NCI-H69 (cell line): ENCODE measurements at regions not wholly inside any gene's neighbourhood (a gene's known extent, or its start where the extent isn't known, plus 50 kb on each side); places are given as distances from the start of the nearest gene placed in this dataset.

Source experiments
- DNase-seq: peaks from one replicate; lab custom pipeline; 2025; lab: John Stamatoyannopoulos, UW

GRCh38 chr12:108462686-108463085, 52.4 kb upstream of the FICD start:
- no peak for DNase-seq

DNA sequence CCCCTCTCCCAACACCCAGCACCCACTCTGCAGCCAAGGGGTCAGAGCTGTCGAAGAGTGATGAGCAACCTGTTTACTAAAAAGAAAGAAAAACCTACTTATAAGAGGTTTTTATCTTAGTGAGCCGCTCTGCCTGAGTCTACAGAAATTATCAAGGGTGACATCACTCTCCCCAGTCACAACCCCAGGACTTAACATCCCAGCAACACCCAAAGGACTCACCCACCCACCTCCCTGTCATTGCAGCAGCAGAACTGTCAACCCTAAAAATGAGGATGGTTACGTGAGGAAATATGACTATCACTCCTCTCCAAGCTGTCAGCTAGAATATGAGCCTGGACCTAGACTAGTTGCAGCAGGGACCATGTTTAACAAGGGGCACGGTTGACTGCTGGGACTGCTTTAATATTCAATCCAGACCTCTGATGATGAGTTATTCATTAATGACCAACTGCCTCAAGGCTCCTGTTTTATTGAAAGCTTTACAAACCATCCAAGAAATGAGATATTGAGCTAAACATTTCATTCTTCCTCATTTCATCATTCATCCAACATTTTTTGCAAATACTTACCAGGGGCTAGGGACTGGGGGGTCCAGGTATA, 53.9 kb upstream of the FICD start:
- no peak for DNase-seq

DNA sequence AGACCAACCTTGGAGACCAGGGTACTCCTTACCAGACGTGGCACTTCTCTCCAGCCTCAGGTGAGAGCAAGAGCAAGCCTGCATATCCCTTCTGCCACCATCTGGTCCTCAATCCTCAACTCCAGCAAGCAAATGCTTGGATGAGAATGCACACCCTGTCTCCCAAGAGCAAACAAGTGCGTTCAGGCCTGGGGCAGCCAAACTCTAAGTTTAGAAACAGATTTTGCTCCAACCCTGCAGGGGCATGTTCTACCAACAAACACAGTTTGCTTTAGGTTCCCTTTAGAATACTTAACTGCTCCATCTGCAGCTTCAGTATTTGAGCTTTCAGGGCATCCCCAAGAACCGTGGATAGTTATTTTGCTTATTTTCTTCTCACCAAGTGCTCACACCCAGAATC, 55.9 kb upstream of the FICD start:
- DNase-seq: no peak

- DNase-seq: no peak
Observed at GRCh38 chr12:108457734-108458361, 57.2 kb upstream of the FICD start.

DNA sequence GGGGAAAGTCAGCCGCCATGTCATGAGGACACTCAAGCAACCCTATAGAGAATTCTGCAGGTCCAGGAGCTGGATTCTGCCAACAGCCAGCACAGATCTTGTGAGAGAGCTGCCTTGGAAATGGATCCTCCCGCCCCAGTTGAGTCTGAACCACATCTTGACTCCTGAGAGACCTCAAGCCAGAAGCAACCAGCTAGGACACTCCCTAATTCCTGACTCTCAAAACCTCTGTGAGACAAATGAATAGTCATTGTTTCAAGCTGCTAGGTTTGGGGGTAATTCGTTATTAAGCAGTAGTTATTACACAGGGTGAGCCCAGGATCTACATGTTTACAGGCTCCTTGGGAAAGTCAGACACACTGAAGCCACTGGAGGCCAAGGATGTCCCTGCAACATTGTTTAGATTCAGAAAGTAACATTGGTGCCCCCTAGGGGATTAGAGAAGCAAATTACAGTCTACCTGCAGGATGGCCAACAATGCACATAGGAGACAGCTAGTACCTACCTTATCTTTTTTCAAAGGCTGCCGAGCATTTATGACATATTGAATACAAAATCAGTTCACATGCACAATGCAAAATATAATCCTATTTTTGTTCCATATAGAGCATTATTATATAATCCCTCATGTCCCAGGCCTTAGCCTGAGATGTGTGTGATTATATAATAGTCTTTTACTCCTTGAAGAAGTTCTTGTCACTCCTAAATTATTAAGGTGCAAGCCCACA, 57.9 kb upstream of the FICD start:
- DNase-seq: peak; percentile 69

GRCh38 chr12:108455706-108456105, 59.4 kb upstream of the FICD start:
- no peak for DNase-seq

DNA sequence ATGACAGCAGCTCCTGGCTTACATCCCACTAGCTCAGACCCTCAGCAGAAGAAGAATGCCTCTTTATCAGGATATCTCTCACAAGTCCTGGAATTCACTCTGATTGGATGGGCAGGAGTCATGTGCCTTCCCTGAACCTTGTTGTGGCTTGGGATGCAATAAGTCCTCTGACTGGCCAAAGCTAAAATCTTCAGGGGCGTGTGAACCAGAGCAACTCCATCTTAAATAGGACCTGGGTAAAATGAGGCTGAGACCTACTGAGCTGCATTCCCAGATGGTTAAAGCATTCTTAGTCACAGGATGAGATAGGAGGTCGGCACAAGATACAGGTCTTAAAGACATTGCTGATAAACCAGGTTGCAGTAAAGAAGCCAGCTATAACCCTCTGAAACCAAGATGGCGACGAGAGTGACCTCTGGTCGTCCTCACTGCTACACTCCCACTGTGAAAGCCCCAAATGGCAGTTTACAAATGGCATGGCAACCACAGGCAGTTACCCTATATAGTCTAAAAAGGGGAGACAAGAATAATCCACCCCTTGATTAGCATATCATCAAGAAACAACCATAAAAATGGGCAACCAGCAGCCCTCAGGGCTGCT, 60.4 kb upstream of the FICD start:
- no peak for DNase-seq

- peak; percentile 5 for DNase-seq
Observed at GRCh38 chr12:108449478-108449877, 65.6 kb upstream of the FICD start.

GRCh38 chr12:108448246-108448645, 66.8 kb upstream of the FICD start:
- DNase-seq: no peak

DNA sequence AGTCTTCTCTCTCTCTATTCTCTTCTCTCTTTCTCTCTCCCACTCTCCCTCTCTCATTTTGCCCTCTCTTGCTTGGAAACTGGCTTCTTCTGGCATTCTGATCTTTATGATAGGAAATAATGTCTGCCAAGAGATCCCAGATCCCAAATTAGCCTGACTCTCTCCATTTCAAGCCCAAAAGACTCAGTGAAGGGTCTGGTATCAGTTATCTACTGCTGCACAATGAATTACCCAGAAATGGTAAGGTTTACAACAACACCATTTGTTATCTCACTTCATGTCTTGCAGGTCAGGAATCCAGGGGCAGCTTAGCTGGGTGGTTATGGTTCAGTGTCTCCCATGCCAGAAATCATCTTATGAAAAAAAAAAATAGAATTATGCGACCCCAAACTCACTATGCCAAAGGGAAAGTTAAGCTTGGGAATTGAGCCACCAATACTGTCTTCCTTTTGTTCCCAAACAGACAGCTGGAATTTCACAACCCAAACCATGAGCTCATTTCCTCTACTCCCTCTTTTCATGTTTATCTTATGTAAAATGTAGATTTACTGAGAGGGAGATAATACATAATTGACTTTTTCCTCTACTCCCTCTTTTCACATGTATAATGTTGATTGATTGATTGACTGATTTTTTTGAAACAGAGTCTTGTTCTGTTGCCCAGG, 67.8 kb upstream of the FICD start:
- DNase-seq: no peak

GRCh38 chr12:108446766-108447165, 68.3 kb upstream of the FICD start:
- DNase-seq: no peak

- no peak for DNase-seq
Observed at GRCh38 chr12:108442910-108443309, 72.2 kb upstream of the FICD start.

GRCh38 chr12:108442067-108442466, 73.0 kb upstream of the FICD start:
- DNase-seq: peak; percentile 81

DNA sequence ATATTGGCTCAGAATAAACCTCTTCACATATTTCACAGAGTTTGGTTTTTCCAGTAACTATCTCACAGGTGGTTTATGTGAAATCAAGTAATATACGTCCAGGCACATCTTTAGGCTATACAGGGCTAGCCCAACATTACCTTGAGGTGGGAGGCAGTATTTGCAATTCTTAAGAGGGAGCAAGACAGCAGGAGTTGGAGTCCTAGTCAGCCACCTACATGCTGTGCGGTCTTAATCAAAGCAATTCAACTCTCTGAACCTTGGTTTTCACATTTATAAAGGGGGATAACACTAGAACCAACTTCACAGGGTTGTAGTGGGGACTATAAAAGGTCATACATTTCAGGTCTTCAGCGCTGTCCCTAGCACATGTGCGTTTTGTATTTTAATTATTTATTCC, 73.5 kb upstream of the FICD start:
- no peak for DNase-seq

DNA sequence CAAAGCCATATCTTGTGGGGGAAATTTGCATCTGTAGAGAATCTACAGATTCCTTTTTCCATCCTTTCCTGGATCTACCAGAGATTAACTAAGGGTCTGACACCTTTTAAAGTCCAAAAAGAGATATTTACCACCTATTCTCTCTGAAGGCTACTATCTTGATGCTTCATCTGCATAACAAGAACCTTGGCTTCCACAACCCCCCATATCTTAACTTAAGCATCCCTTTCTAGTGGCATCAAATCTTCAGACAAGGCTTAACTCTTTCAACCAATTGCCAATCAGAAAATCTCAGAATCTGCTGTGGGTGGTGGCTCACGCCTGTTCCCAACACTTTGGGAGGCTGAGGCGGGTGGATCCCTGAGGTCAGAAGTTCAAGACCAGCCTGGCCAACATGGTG, 74.3 kb upstream of the FICD start:
- DNase-seq: no peak

- DNase-seq: no peak
Observed at GRCh38 chr12:108438667-108439066, 76.4 kb upstream of the FICD start.

GRCh38 chr12:108432423-108433121, 82.5 kb upstream of the FICD start:
- no peak for DNase-seq

DNA sequence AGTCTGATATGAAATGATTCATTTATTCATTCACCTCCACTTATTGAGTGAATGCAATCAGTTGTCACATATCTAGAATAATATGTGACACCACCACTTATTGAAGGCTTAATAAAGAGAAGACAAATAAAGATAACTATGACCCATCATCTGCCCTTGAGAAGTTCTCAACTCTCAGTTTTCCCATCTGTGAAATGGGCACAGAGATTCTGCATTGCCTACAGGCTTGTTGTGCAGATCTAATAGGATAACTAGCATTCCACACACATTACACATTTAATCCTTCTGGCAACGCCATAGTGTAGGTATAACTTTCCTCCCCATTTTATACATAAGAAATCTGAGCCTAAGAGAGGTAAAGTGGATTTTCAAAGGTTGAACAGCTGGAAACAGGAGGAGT, 84.2 kb upstream of the FICD start:
- no peak for DNase-seq

DNA sequence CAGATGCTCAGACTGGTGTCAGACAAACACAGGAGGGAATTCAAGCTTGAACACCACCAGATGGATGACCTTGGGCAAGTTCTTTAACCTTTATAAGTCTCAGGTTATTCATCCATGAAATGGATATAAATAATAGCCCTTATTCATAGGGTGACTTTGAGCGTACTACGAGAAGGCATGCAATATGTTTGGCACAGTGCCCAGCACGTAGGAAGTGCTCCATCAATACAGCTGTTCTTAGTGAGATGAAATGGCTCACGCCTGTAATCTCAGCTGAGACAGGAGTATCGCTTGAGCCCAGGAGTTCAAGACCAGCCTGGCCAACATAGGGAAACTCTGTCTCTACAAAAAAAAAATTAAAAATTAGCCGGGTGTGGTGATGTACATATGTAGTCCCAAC, 84.8 kb upstream of the FICD start:
- DNase-seq: peak; percentile 71

GRCh38 chr12:108425238-108425795, 86.2 kb upstream of the CMKLR1 start:
- peak; percentile 37 for DNase-seq

DNA sequence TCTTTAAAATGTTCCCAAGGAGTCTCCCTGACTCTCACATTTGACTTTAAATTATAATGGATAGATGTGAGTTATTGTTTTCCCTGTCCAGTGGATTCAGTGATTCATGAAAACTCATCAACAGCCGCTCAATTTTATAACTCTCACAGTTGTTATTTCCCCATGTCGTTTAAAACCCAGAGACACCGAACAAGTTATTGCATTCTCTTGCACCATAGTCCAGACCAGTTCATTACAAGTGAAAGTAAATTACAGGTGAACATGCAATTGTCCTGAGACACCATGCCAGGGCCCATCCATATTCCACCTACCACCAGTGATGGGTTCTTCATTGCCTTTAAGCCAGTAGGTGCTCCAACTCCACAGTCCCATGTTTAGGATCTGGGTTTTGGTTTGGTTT, 85.7 kb upstream of the CMKLR1 start:
- no peak for DNase-seq

GRCh38 chr12:108424026-108424425, 84.9 kb upstream of the CMKLR1 start:
- DNase-seq: no peak
